Keratinocyte (primary cell): ENCODE measurements at regions not wholly inside any gene's neighbourhood (a gene's known extent, or its start where the extent isn't known, plus 50 kb on each side); places are given as distances from the start of the nearest gene placed in this dataset.

Source experiments
- DNase-seq: peaks from one replicate; pipeline ENCODE4 v3.0.0-alpha.2; 2011; ENCODE audit warnings: low read depth, missing footprints, low spot score
- FAIRE-seq: peaks from 2 replicates; lab custom pipeline; 2011; peaks lifted over from hg19 to GRCh38; lab: Jason Lieb, UNC
- H2AFZ ChIP-seq: 2 replicates; pipeline ENCODE4 v1.6.0; 2012; ENCODE audit warnings: low read length, control low read depth, inconsistent platforms; ENCODE audit not compliant: control insufficient read depth
- H3K27ac ChIP-seq: 2 replicates; pipeline ENCODE4 v1.5.1; 2011; ENCODE audit warnings: low read length; ENCODE audit not compliant: control insufficient read depth, insufficient read depth
- H3K27me3 ChIP-seq: 3 replicates; pipeline ENCODE4 v1.6.0; 2011; ENCODE audit warnings: low read length; ENCODE audit not compliant: control insufficient read depth, insufficient read depth; ENCODE audit errors: extremely low read depth
- H3K36me3 ChIP-seq, 2 experiments: 2 replicates in 1 of 2; 3 replicates in 1 of 2; pipeline ENCODE4 v1.5.1; 2011; ENCODE audit warnings: low read length in 2 of 2, mild to moderate bottlenecking in 1 of 2; ENCODE audit not compliant: control insufficient read depth in 2 of 2, insufficient read depth in 2 of 2; ENCODE audit errors: extremely low read depth in 1 of 2
- H3K4me1 ChIP-seq: 3 replicates; pipeline ENCODE4 v1.5.1; 2011; ENCODE audit warnings: low read length; ENCODE audit not compliant: control insufficient read depth, insufficient read depth; ENCODE audit errors: extremely low read depth
- H3K4me2 ChIP-seq: 3 replicates; pipeline ENCODE4 v1.6.0; 2011; ENCODE audit warnings: low read depth, low read length; ENCODE audit not compliant: control insufficient read depth, insufficient read depth; ENCODE audit errors: extremely low read depth
- H3K4me3 ChIP-seq, 3 experiments: fragments of 200-600 bp in 1 of 3; sonication (generic) in 1 of 3; 2 replicates in 2 of 3; 3 replicates in 1 of 3; pipeline ENCODE4 v1.5.1; 2011 to 2016; ENCODE audit warnings: low read length in 3 of 3, mild to moderate bottlenecking in 3 of 3, control low read depth in 2 of 3, inconsistent platforms in 1 of 3, low read depth in 1 of 3, mixed read lengths in 1 of 3, mixed run types in 1 of 3, moderate library complexity in 1 of 3; ENCODE audit not compliant: control insufficient read depth in 2 of 3, insufficient read depth in 2 of 3; ENCODE audit errors: extremely low read depth in 1 of 3
- H3K79me2 ChIP-seq: 2 replicates; pipeline ENCODE4 v1.6.0; 2012; ENCODE audit warnings: low read length; ENCODE audit not compliant: control insufficient read depth, insufficient read depth
- H3K9ac ChIP-seq: 3 replicates; pipeline ENCODE4 v1.6.0; 2011; ENCODE audit warnings: low read length; ENCODE audit not compliant: control insufficient read depth, insufficient read depth; ENCODE audit errors: extremely low read depth
- H3K9me1 ChIP-seq: 3 replicates; pipeline ENCODE4 v1.6.0; 2011; ENCODE audit warnings: low read length; ENCODE audit not compliant: control insufficient read depth, insufficient read depth; ENCODE audit errors: extremely low read depth
- H3K9me3 ChIP-seq: 2 replicates; pipeline ENCODE4 v1.5.1; 2012; ENCODE audit warnings: low read depth, low read length; ENCODE audit not compliant: control insufficient read depth
- H4K20me1 ChIP-seq: 3 replicates; pipeline ENCODE4 v1.6.0; 2011; ENCODE audit warnings: low read length; ENCODE audit not compliant: control insufficient read depth, insufficient read depth; ENCODE audit errors: extremely low read depth
- EZH2 ChIP-seq: IDR thresholded peaks from one replicate; pipeline ENCODE4 v1.6.1; 2012; ENCODE audit warnings: inconsistent platforms, mild to moderate bottlenecking, low read length, moderate library complexity
- dilution Hi-C: fragments of 300-500 bp; cut with MboI; formaldehyde crosslinking; loops from one replicate; pipeline ENCODE4 v1.7.0; 2020; ENCODE audit warnings: low sequenced_read_pairs; ENCODE audit not compliant: extremely low pct_ligation_motif_present
- TF ChIP-seq, protein P1 (sequence below), 3 experiments: IDR thresholded peaks in 1 of 3; conservative IDR thresholded peaks in 1 of 3; optimal IDR thresholded peaks in 1 of 3; 2 replicates in 2 of 3; 3 replicates in 1 of 3; pipeline versions ENCODE3 to v1.5.1; 2011; ENCODE audit warnings: low read length in 3 of 3, mild to moderate bottlenecking in 3 of 3, moderate library complexity in 2 of 3, control low read depth in 1 of 3, inconsistent platforms in 1 of 3; ENCODE audit not compliant: insufficient read depth in 2 of 3; ENCODE audit errors: extremely low read depth in 1 of 3

GRCh38 chr12:18992336-18992735 lies 137.2 kb upstream of the PLEKHA5 start:
- no peaks in the 10 kb centered on the region for H3K9me1 ChIP-seq
- no peaks in the 10 kb centered on the region for H3K36me3 ChIP-seq
- FAIRE-seq: no peak
- H3K9ac ChIP-seq: no peak overlapping the region
- DNase-seq: no peak
- H3K4me2 ChIP-seq: no peak overlapping the region
- H2AFZ ChIP-seq: no peak overlapping the region
- H3K27ac ChIP-seq: no peak overlapping the region
- no peaks in the 10 kb centered on the region for H3K9me3 ChIP-seq
- no peaks in the 10 kb centered on the region for H3K4me1 ChIP-seq
- no peaks in the 10 kb centered on the region for H4K20me1 ChIP-seq
- TF ChIP-seq EZH2: no peak
- TF ChIP-seq, protein P1, sequence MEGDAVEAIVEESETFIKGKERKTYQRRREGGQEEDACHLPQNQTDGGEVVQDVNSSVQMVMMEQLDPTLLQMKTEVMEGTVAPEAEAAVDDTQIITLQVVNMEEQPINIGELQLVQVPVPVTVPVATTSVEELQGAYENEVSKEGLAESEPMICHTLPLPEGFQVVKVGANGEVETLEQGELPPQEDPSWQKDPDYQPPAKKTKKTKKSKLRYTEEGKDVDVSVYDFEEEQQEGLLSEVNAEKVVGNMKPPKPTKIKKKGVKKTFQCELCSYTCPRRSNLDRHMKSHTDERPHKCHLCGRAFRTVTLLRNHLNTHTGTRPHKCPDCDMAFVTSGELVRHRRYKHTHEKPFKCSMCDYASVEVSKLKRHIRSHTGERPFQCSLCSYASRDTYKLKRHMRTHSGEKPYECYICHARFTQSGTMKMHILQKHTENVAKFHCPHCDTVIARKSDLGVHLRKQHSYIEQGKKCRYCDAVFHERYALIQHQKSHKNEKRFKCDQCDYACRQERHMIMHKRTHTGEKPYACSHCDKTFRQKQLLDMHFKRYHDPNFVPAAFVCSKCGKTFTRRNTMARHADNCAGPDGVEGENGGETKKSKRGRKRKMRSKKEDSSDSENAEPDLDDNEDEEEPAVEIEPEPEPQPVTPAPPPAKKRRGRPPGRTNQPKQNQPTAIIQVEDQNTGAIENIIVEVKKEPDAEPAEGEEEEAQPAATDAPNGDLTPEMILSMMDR (optimal IDR thresholded peaks at IDR 0.05 in 1 of 3, IDR thresholded peaks at IDR 0.05 in 1 of 3, conservative IDR thresholded peaks at IDR 0.05 in 1 of 3; ENCODE audit: extremely low read depth in 1 of 3, insufficient read depth in 2 of 3, low read length in 3 of 3): no peak
- dilution Hi-C loops: no loop called here
- H3K27me3 ChIP-seq: no peaks in the 10 kb centered on the region
- no peaks in the 10 kb centered on the region for H3K79me2 ChIP-seq
- H3K4me3 ChIP-seq: no peak overlapping the region

- TF ChIP-seq, protein P1 (optimal IDR thresholded peaks at IDR 0.05 in 1 of 3, IDR thresholded peaks at IDR 0.05 in 1 of 3, conservative IDR thresholded peaks at IDR 0.05 in 1 of 3; ENCODE audit: extremely low read depth in 1 of 3, insufficient read depth in 2 of 3, low read length in 3 of 3): no peak
- TF ChIP-seq EZH2: no peak
- Histone ChIP-seq H3K9me3 (no peaks in the 10 kb centered on the region), H3K27ac (peak overlapping the region; percentile 82), H3K36me3 (no peaks in the 10 kb centered on the region), H3K4me2 (peak overlapping the region; percentile 62), H4K20me1 (no peaks in the 10 kb centered on the region), H3K9me1 (no peaks in the 10 kb centered on the region), H3K4me1 (peaks cover 22% of the 10 kb centered on the region), H3K27me3 (no peaks in the 10 kb centered on the region), H3K9ac (peak overlapping the region; percentile 45), H3K4me3 (no peak overlapping the region), H2AFZ (peak overlapping the region; percentile 46), H3K79me2 (no peaks in the 10 kb centered on the region)
- dilution Hi-C loops: no loop called here
- FAIRE-seq (peak; percentile 98), DNase-seq (peak; percentile 66)
Measured at GRCh38 chr12:18998343-18999261, 130.9 kb upstream of the PLEKHA5 start.
